Fibroblast of skin of scalp (primary cell): ENCODE measurements at regions not wholly inside any gene's neighbourhood (a gene's known extent, or its start where the extent isn't known, plus 50 kb on each side); places are given as distances from the start of the nearest gene placed in this dataset.
"Not testable (repeated sequence)": the region's sequence is repeated elsewhere in the genome, so short reads cannot be mapped to it uniquely, and the experiment has no call there.

ENCODE experiments used
- DNase-seq: peaks from one replicate; pipeline ENCODE4 v3.0.0-alpha.2; 2013

GRCh38 chr18:79579807-79580497 is 99.7 kb upstream of the CTDP1 start:
- DNase-seq = no peak

GRCh38 chr18:79580498-79581171 is 99.0 kb upstream of the CTDP1 start:
- DNase-seq = no peak

GRCh38 chr18:79581406-79581805 is 98.2 kb upstream of the CTDP1 start:
- DNase-seq = no peak

- DNase-seq = no peak
Measured at GRCh38 chr18:79581911-79582310, 97.7 kb upstream of the CTDP1 start.

GRCh38 chr18:79582978-79583377 is 96.6 kb upstream of the CTDP1 start:
- DNase-seq = no peak

GRCh38 chr18:79583426-79583825 is 96.2 kb upstream of the CTDP1 start:
- DNase-seq = no peak

GRCh38 chr18:79583984-79584401 is 95.6 kb upstream of the CTDP1 start:
- no peak for DNase-seq

GRCh38 chr18:79584491-79585394 is 94.9 kb upstream of the CTDP1 start:
- no peak for DNase-seq

- DNase-seq = no peak
Measured at GRCh38 chr18:79585395-79586370, 93.9 kb upstream of the CTDP1 start.

GRCh38 chr18:79586436-79587225 is 93.0 kb upstream of the CTDP1 start:
- DNase-seq = no peak

GRCh38 chr18:79587226-79587741 is 92.3 kb upstream of the CTDP1 start:
- no peak for DNase-seq

- DNase-seq = no peak
Measured at GRCh38 chr18:79587779-79588635, 91.6 kb upstream of the CTDP1 start.

GRCh38 chr18:79588636-79589481 is 90.7 kb upstream of the CTDP1 start:
- DNase-seq = peak; percentile 86

- no peak for DNase-seq
Measured at GRCh38 chr18:79589601-79590091, 90.0 kb upstream of the CTDP1 start.

GRCh38 chr18:79590191-79591031 is 89.2 kb upstream of the CTDP1 start:
- DNase-seq = no peak

- DNase-seq = no peak
Measured at GRCh38 chr18:79591032-79591308, 88.6 kb upstream of the CTDP1 start.

- DNase-seq = not testable (repeated sequence)
Measured at GRCh38 chr18:79592684-79593083, 86.9 kb upstream of the CTDP1 start.

GRCh38 chr18:79595876-79596374 is 83.7 kb upstream of the CTDP1 start:
- no peak for DNase-seq
